Calu3 (cell line): ENCODE measurements at regions not wholly inside any gene's neighbourhood (a gene's known extent, or its start where the extent isn't known, plus 50 kb on each side); places are given as distances from the start of the nearest gene placed in this dataset.
"Not testable (repeated sequence)": the region's sequence is repeated elsewhere in the genome, so short reads cannot be mapped to it uniquely, and the experiment has no call there.

Experiments used
- BruUV-seq: library from RNA; stranded (reverse); fragments of 400-500 nt; replicated peaks from 2 replicates; lab custom pipeline; 2021; lab: Mats Ljungman, UMichigan
- CTCF ChIA-PET: fragments of 300-600 bp; sonication (Branson Sonifier 250); formaldehyde crosslinking; loops from one replicate; lab custom pipeline; 2022; ENCODE audit warnings: antibody characterized with exemption; lab: Charles Lee
- DNase-seq: peaks from one replicate; pipeline ENCODE4 v3.0.0; 2022
- H3K27ac Mint-ChIP-seq: one replicate; pipeline ENCODE4 v1.8.0; 2022; ENCODE audit warnings: mixed read lengths; ENCODE audit not compliant: unreplicated experiment
- H3K27me3 Mint-ChIP-seq: one replicate; pipeline ENCODE4 v1.8.0; 2022; ENCODE audit warnings: mixed read lengths; ENCODE audit not compliant: unreplicated experiment
- H3K36me3 Mint-ChIP-seq: one replicate; pipeline ENCODE4 v1.8.0; 2022; ENCODE audit warnings: mild to moderate bottlenecking, moderate library complexity, mixed read lengths; ENCODE audit not compliant: insufficient read depth, unreplicated experiment
- H3K4me1 Mint-ChIP-seq: one replicate; pipeline ENCODE4 v1.8.0; 2022; ENCODE audit warnings: mild to moderate bottlenecking, low read depth, mixed read lengths; ENCODE audit not compliant: unreplicated experiment
- H3K4me3 Mint-ChIP-seq: one replicate; pipeline ENCODE4 v1.8.0; 2022; ENCODE audit warnings: mild to moderate bottlenecking, low read depth, moderate library complexity, mixed read lengths; ENCODE audit not compliant: unreplicated experiment
- H3K9me3 Mint-ChIP-seq: one replicate; pipeline ENCODE4 v1.8.0; 2022; ENCODE audit warnings: low read depth, mixed read lengths; ENCODE audit not compliant: unreplicated experiment
- intact Hi-C: fragments of 100-400 bp; cut with micrococcal nuclease; formaldehyde crosslinking; loops from one replicate; pipeline ENCODE4 v1.10.0; 2022; ENCODE audit not compliant: unreplicated experiment
- TF ChIP-seq, protein P1 (sequence below): fragments of 200-600 bp; IDR thresholded peaks from one replicate; pipeline ENCODE4 v1.8.0; 2022; ENCODE audit warnings: antibody characterized with exemption; ENCODE audit not compliant: unreplicated experiment

DNA sequence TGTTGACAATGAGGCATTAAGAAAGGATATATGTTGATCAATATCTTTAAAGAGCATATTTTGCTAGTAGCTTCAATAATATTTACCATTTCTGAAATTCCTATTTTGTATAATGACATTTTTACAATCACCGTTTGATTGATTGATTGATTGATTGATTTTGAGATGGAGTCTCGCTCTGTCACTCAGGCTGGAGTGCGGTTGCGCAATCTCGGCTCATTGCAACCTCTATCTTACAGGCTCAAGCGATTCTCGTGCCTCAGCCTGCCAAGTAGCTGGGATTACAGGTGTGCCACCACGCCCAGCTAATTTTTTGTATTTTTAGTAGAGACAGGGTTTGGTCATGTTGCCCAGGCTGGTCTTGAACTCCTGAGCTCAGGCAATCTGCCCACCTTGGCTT lies 150.9 kb upstream of the TEX13D start:
- DNase-seq, H3K4me1 Mint-ChIP-seq, BruUV-seq, intact Hi-C loops, H3K36me3 Mint-ChIP-seq, H3K4me3 Mint-ChIP-seq, H3K27me3 Mint-ChIP-seq, H3K9me3 Mint-ChIP-seq, H3K27ac Mint-ChIP-seq, CTCF ChIA-PET: not testable (repeated sequence)

DNA sequence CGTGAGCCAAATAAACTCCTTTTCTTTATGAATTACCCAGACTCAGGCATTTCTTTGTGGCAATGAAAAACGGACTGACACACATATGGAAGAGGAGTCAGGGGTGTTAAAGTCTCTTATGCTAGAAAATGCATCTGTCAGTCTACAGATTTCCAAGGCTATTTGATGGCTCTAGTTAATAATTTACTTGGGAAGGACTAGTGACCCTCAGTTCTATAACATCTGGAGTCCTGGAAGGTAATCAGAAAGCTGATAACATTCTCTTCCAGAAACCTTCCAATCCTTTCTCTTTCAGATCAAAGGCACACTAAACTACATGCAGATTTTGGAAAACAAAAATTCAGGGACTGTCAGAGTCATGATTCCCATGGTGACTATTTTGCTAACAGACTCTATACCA lies 142.0 kb upstream of the TEX13D start:
- Mint-ChIP-seq H3K4me1 (no peaks in the 10 kb centered on the region), H3K4me3 (no peak overlapping the region), H3K9me3 (no peaks in the 10 kb centered on the region), H3K27ac (no peak overlapping the region), H3K27me3 (peaks cover 19% of the 10 kb centered on the region), H3K36me3 (no peaks in the 10 kb centered on the region)
- intact Hi-C loops: no loop called here
- CTCF ChIA-PET: no interaction called here
- TF ChIP-seq, protein P1, sequence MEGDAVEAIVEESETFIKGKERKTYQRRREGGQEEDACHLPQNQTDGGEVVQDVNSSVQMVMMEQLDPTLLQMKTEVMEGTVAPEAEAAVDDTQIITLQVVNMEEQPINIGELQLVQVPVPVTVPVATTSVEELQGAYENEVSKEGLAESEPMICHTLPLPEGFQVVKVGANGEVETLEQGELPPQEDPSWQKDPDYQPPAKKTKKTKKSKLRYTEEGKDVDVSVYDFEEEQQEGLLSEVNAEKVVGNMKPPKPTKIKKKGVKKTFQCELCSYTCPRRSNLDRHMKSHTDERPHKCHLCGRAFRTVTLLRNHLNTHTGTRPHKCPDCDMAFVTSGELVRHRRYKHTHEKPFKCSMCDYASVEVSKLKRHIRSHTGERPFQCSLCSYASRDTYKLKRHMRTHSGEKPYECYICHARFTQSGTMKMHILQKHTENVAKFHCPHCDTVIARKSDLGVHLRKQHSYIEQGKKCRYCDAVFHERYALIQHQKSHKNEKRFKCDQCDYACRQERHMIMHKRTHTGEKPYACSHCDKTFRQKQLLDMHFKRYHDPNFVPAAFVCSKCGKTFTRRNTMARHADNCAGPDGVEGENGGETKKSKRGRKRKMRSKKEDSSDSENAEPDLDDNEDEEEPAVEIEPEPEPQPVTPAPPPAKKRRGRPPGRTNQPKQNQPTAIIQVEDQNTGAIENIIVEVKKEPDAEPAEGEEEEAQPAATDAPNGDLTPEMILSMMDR: no peak
- BruUV-seq: no TSS peak
- no peak for DNase-seq

DNA sequence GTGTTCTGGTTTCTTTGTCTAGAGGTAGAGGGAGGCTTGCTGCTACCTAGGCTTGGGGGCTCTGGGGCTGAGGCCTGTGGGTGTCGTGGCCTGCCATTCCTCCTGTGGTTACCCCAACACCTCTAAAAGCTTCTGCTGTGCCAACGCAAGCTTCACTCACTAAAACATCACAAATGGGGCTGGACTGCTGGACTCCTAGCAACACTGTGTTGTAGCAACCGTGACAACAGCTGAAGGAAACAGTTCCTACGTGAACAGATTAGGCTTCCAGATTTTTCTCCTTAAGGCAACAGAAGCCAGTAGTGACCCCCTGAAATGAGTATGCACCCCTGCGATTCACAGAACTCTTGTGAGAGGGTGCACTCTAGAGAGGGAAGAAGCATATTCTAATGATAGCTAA lies 138.3 kb upstream of the TEX13D start:
- Mint-ChIP-seq H3K9me3 (no peaks in the 10 kb centered on the region), H3K27me3 (peaks cover 29% of the 10 kb centered on the region), H3K36me3 (no peaks in the 10 kb centered on the region), H3K4me1 (no peaks in the 10 kb centered on the region), H3K4me3 (no peak overlapping the region), H3K27ac (no peak overlapping the region)
- no peak for DNase-seq
- TF ChIP-seq, protein P1: no peak
- CTCF ChIA-PET: no interaction called here
- intact Hi-C loops: no loop called here
- no TSS peak for BruUV-seq

DNA sequence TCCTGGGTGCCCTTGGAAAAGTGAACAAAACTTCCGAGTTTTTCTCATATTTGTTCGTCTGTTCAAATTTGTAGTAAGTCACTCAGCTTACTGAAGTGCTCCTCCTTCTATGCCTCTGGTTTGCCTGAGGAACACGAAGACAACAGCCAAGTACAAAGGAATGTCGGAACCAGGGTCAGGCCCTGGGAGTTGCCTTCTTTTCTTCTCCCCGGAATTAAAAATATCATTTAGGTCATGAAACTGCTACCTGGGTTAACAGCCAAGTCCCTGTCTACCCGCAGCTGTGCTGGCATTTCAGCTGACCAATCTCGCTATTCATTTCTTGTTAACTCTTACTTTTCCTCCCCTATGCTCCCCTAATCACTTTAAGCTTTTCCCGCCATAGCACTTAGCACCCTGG lies 137.6 kb upstream of the TEX13D start:
- Mint-ChIP-seq H3K27ac (no peak overlapping the region), H3K4me1 (no peaks in the 10 kb centered on the region), H3K4me3 (no peak overlapping the region), H3K27me3 (peaks cover 27% of the 10 kb centered on the region), H3K36me3 (no peaks in the 10 kb centered on the region), H3K9me3 (no peaks in the 10 kb centered on the region)
- no peak for DNase-seq
- intact Hi-C loops: no loop called here
- BruUV-seq: no TSS peak
- TF ChIP-seq, protein P1: no peak
- CTCF ChIA-PET: no interaction called here

DNA sequence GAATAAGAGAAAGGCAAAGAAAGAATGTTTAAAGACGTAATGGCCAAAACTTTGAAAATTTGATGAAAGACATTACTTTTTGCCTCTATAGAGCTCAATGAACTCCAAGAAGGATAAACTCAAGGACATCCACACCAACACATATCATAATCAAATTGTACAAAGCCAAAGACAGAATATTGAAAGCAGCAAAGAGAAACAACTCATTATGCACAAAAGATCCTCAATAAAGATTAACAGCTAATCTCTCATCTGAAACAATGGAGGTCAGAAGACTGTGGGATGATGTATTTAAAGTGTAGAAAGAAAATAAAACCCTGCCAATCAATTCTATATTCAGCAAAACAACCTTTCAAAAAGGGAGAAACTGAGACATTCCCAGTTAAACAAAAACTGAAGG lies 129.1 kb upstream of the TEX13D start:
- no peaks in the 10 kb centered on the region for H3K27me3 Mint-ChIP-seq
- no peak for DNase-seq
- CTCF ChIA-PET: no interaction called here
- BruUV-seq: no TSS peak
- no peak overlapping the region for H3K4me3 Mint-ChIP-seq
- H3K9me3 Mint-ChIP-seq: peaks cover 2% of the 10 kb centered on the region
- intact Hi-C loops: no loop called here
- no peak overlapping the region for H3K27ac Mint-ChIP-seq
- no peaks in the 10 kb centered on the region for H3K4me1 Mint-ChIP-seq
- TF ChIP-seq, protein P1: no peak
- H3K36me3 Mint-ChIP-seq: no peaks in the 10 kb centered on the region
